ENCODE measurements at regions not wholly inside any gene's neighbourhood (a gene's known extent, or its start where the extent isn't known, plus 50 kb on each side); places are given as distances from the start of the nearest gene placed in this dataset.
A peak's percentile ranks its signal among the peaks of the same experiment; 100 is the strongest.

- intact Hi-C loops (cut with micrococcal nuclease) = no loop called here
- Histone ChIP-seq H3K4me1 (replicated peaks in 1 of 2; ENCODE audit: control insufficient read depth in 2 of 2, insufficient read depth in 2 of 2, low read length in 2 of 2) (no peaks in the 10 kb centered on the region), H3K9me3 (replicated peaks; ENCODE audit: control insufficient read depth, insufficient read depth, low read depth, low read length) (no peaks in the 10 kb centered on the region), H3K79me2 (ENCODE audit: control insufficient read depth, insufficient read depth, low read length) (no peaks in the 10 kb centered on the region), H3K27me3 (ENCODE audit: control insufficient read depth in 2 of 2, insufficient read depth in 2 of 2, low read length in 2 of 2) (no peaks in the 10 kb centered on the region), H3K27ac (ENCODE audit: extremely low read depth, low read depth, low read length) (no peak overlapping the region), H4K20me1 (replicated peaks; ENCODE audit: control insufficient read depth, insufficient read depth, low read length) (no peaks in the 10 kb centered on the region), H3K36me3 (ENCODE audit: control insufficient read depth, insufficient read depth, low read length) (no peaks in the 10 kb centered on the region), H3K9ac (ENCODE audit: insufficient read depth in 1 of 2, low read depth in 2 of 2, low read length in 2 of 2) (no peak overlapping the region), H2AFZ (ENCODE audit: low read depth, low read length) (no peak overlapping the region), H3K4me2 (ENCODE audit: insufficient read depth, low read length) (no peak overlapping the region), H3K9me1 (ENCODE audit: control insufficient read depth, insufficient read depth, low read length) (no peaks in the 10 kb centered on the region), H3K4me3 (no peak overlapping the region)
- 4% methylated on average over 2 of the region's 2 CpGs for WGBS (ENCODE audit: insufficient coverage, low coverage, missing lambda C conversion rate)
- in situ Hi-C loops (cut with MboI) = no loop called here
- DNase-seq (ENCODE audit: extremely low read depth in 1 of 4, low spot score in 3 of 4) (no peak), FAIRE-seq (peak; percentile 37), ATAC-seq (no peak)
- TF ChIP-seq CEBPZ (IDR thresholded peaks at IDR 0.05; ENCODE audit: borderline replicate concordance, low read depth, low read length) (no peak), ZNF324 (CRISPR knock-in tag; IDR thresholded peaks at IDR 0.05) (no peak), NRF1 (conservative IDR thresholded peaks at IDR 0.05 in 1 of 2, IDR thresholded peaks at IDR 0.05 in 1 of 2) (no peak), ZNF584 (CRISPR knock-in tag; IDR thresholded peaks at IDR 0.05; ENCODE audit: low read depth) (no peak), CBX3 (IDR thresholded peaks at IDR 0.05; ENCODE audit: borderline replicate concordance in 1 of 2, low read length in 2 of 2) (no peak)
- TF ChIP-seq, protein P1, sequence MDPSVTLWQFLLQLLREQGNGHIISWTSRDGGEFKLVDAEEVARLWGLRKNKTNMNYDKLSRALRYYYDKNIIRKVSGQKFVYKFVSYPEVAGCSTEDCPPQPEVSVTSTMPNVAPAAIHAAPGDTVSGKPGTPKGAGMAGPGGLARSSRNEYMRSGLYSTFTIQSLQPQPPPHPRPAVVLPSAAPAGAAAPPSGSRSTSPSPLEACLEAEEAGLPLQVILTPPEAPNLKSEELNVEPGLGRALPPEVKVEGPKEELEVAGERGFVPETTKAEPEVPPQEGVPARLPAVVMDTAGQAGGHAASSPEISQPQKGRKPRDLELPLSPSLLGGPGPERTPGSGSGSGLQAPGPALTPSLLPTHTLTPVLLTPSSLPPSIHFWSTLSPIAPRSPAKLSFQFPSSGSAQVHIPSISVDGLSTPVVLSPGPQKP (CRISPR knock-in tag; IDR thresholded peaks at IDR 0.05) = no peak
- CTCF ChIA-PET (ENCODE audit: low intra/inter-chr PET ratio) = no interaction called here
- POLR2A ChIA-PET = no interaction called here
- no TSS peak for BruUV-seq (replicated peaks)
These were observed 57.2 kb upstream of the UGT2B7 start for GRCh38 chr4:69039071-69039470.

All from K562 (cell line).